ENCODE measurements at regions not wholly inside any gene's neighbourhood (a gene's known extent, or its start where the extent isn't known, plus 50 kb on each side); places are given as distances from the start of the nearest gene placed in this dataset.

DNA sequence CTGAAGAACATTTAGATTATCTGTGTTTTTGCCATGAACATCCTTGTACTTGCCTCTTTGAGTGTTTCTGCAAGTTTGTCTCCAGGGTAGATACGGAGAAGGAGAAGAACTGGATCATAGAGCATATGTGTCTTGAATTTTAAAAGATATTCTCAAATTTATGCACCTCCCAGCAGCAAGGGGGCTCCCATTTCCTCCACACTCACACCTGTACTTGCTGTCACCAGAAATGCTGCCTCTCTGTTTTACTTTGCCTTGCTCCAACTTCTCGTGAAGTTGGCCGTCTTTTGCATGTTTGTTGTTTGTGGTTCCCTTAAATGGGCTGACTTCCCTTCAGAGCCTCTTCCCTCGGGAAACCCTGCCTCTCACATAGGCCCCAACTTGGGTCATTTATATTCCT is 171.0 kb downstream of the TFAP2C start:
- H3K9me2 ChIP-seq (replicated peaks; ENCODE audit: insufficient read depth), result no peaks in the 10 kb centered on the region
- no peaks in the 10 kb centered on the region for H3K79me2 ChIP-seq
- TF ChIP-seq EZH2phosphoT487 (IDR thresholded peaks at IDR 0.05; ENCODE audit: low read depth, severe bottlenecking, unreplicated experiment) (no peak), EZH2 (IDR thresholded peaks at IDR 0.05; ENCODE audit: borderline replicate concordance) (no peak)
- TF ChIP-seq, protein P1, sequence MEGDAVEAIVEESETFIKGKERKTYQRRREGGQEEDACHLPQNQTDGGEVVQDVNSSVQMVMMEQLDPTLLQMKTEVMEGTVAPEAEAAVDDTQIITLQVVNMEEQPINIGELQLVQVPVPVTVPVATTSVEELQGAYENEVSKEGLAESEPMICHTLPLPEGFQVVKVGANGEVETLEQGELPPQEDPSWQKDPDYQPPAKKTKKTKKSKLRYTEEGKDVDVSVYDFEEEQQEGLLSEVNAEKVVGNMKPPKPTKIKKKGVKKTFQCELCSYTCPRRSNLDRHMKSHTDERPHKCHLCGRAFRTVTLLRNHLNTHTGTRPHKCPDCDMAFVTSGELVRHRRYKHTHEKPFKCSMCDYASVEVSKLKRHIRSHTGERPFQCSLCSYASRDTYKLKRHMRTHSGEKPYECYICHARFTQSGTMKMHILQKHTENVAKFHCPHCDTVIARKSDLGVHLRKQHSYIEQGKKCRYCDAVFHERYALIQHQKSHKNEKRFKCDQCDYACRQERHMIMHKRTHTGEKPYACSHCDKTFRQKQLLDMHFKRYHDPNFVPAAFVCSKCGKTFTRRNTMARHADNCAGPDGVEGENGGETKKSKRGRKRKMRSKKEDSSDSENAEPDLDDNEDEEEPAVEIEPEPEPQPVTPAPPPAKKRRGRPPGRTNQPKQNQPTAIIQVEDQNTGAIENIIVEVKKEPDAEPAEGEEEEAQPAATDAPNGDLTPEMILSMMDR (IDR thresholded peaks at IDR 0.05; ENCODE audit: poor library complexity), result no peak
- no peaks in the 10 kb centered on the region for H3K36me3 ChIP-seq (replicated peaks; ENCODE audit: insufficient read depth, low read depth)
- H3K4me3 ChIP-seq, result no peak overlapping the region
- no peak overlapping the region for H2AFZ ChIP-seq
- no peak for DNase-seq (ENCODE audit: low spot score)
- H3K27me3 ChIP-seq, result peaks cover 2% of the 10 kb centered on the region
- H3K4me1 ChIP-seq (ENCODE audit: insufficient read depth), result no peaks in the 10 kb centered on the region
- no peaks in the 10 kb centered on the region for H3K9me3 ChIP-seq (ENCODE audit: low read depth)
- no peak overlapping the region for H3K4me2 ChIP-seq
- H4K20me1 ChIP-seq (ENCODE audit: insufficient read depth, poor library complexity, severe bottlenecking), result no peaks in the 10 kb centered on the region
- H3K27ac ChIP-seq, result no peak overlapping the region
- 67% methylated on average over 4 of the region's 4 CpGs for WGBS (ENCODE audit: low lambda C conversion rate, missing lambda C conversion rate)

DNA sequence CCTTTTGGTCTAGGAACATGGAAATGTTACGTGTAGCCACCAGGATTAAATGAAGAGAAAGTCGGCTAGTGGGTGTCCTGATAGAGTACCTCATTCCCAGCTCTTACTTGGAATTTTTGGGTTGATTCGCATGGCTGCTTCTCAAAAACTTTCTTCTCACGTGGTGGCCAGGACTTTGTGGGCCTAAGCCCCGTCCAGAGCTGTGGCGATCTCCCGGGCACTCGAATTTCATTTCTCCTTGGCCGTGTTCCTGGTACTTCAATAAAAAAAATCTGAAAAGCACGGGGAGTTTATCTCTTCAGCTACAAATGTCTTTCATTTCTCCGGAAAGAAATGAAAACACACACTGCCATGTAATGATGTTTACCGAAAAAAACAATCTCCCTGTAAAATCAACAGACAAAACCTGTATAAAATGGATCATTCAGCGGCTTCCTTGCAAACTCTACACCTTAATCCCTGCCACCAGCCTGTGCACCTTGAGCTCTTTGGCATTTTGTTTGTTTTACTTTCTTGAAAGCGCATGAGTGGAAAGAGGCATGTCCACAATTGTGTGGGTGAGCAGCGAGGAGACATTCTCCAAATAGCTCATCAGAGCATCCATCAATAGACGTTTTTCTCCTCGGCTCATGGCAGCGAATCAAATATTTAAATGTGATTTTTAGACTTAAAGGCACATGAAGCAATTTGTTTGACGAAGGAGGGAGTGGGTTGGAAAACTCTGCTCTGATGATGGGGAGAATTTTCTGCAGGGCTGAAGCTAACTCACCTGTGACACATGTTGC is 173.1 kb downstream of the TFAP2C start:
- TF ChIP-seq EZH2phosphoT487 (IDR thresholded peaks at IDR 0.05; ENCODE audit: low read depth, severe bottlenecking, unreplicated experiment), result no peak
- TF ChIP-seq, protein P1 (IDR thresholded peaks at IDR 0.05; ENCODE audit: poor library complexity), result no peak
- TF ChIP-seq EZH2 (IDR thresholded peaks at IDR 0.05; ENCODE audit: borderline replicate concordance), result no peak
- no peaks in the 10 kb centered on the region for H3K4me1 ChIP-seq (ENCODE audit: insufficient read depth)
- no peaks in the 10 kb centered on the region for H3K79me2 ChIP-seq
- H2AFZ ChIP-seq, result no peak overlapping the region
- H3K9me3 ChIP-seq (ENCODE audit: low read depth), result no peaks in the 10 kb centered on the region
- H3K9me2 ChIP-seq (replicated peaks; ENCODE audit: insufficient read depth), result no peaks in the 10 kb centered on the region
- peaks cover 2% of the 10 kb centered on the region for H3K27me3 ChIP-seq
- no peak overlapping the region for H3K4me3 ChIP-seq
- no peaks in the 10 kb centered on the region for H3K36me3 ChIP-seq (replicated peaks; ENCODE audit: insufficient read depth, low read depth)
- WGBS (ENCODE audit: low lambda C conversion rate, missing lambda C conversion rate), result 67% methylated on average over 19 of the region's 19 CpGs
- DNase-seq (ENCODE audit: low spot score), result no peak
- H4K20me1 ChIP-seq (ENCODE audit: insufficient read depth, poor library complexity, severe bottlenecking), result no peaks in the 10 kb centered on the region
- no peak overlapping the region for H3K4me2 ChIP-seq
- H3K27ac ChIP-seq, result no peak overlapping the region

DNA sequence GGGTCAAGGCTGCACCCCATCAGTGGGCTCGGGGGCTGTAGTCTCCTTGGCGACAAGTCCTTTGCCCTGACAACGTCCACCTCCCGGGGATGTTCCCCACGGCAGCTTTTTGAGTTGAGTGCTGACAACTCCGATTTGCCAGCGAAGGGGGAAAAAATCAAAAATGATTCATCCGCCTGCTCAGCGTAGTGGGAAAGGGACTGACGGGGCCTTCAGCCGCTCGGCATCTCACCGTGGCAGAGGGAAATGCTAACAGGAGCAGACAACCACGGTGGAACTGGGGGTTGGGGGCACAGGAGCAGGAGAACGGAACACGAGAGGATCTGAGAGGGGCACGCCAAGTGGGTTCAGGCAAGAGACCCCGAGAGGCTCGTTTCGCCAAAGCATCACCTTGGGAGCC is 173.7 kb downstream of the TFAP2C start:
- H4K20me1 ChIP-seq (ENCODE audit: insufficient read depth, poor library complexity, severe bottlenecking), result no peaks in the 10 kb centered on the region
- no peak overlapping the region for H3K4me3 ChIP-seq
- no peaks in the 10 kb centered on the region for H3K9me2 ChIP-seq (replicated peaks; ENCODE audit: insufficient read depth)
- no peak for DNase-seq (ENCODE audit: low spot score)
- H3K4me2 ChIP-seq, result no peak overlapping the region
- H3K9me3 ChIP-seq (ENCODE audit: low read depth), result no peaks in the 10 kb centered on the region
- H3K27me3 ChIP-seq, result peaks cover 2% of the 10 kb centered on the region
- 98% methylated on average over 20 of the region's 20 CpGs for WGBS (ENCODE audit: low lambda C conversion rate, missing lambda C conversion rate)
- H3K36me3 ChIP-seq (replicated peaks; ENCODE audit: insufficient read depth, low read depth), result no peaks in the 10 kb centered on the region
- H3K79me2 ChIP-seq, result no peaks in the 10 kb centered on the region
- H3K4me1 ChIP-seq (ENCODE audit: insufficient read depth), result no peaks in the 10 kb centered on the region
- H2AFZ ChIP-seq, result no peak overlapping the region
- H3K27ac ChIP-seq, result no peak overlapping the region
- TF ChIP-seq, protein P1 (IDR thresholded peaks at IDR 0.05; ENCODE audit: poor library complexity), result no peak
- no peak for TF ChIP-seq EZH2phosphoT487 (IDR thresholded peaks at IDR 0.05; ENCODE audit: low read depth, severe bottlenecking, unreplicated experiment)
- no peak for TF ChIP-seq EZH2 (IDR thresholded peaks at IDR 0.05; ENCODE audit: borderline replicate concordance)
